Fibroblast of lung (primary cell): ENCODE measurements at regions not wholly inside any gene's neighbourhood (a gene's known extent, or its start where the extent isn't known, plus 50 kb on each side); places are given as distances from the start of the nearest gene placed in this dataset.

Experiments
- DNase-seq, 2 donors: peaks; one replicate each; pipeline versions ENCODE4 v3.0.0 to v3.0.0-alpha.2; 2010; ENCODE audit warnings: low read depth in 2 of 2
- H2AFZ ChIP-seq: 2 replicates; pipeline ENCODE4 v1.5.1; 2012; ENCODE audit warnings: low read length, control low read depth, inconsistent platforms
- H3K27ac ChIP-seq: 2 replicates; pipeline ENCODE4 v1.5.1; 2011; ENCODE audit warnings: low read length, control low read depth; ENCODE audit not compliant: insufficient read depth
- H3K27me3 ChIP-seq: 2 replicates; pipeline ENCODE4 v1.5.1; 2011; ENCODE audit warnings: mild to moderate bottlenecking, low read length; ENCODE audit not compliant: control insufficient read depth, insufficient read depth
- H3K36me3 ChIP-seq: 2 replicates; pipeline ENCODE4 v1.5.1; 2011; ENCODE audit warnings: low read length; ENCODE audit not compliant: control insufficient read depth, insufficient read depth
- H3K4me1 ChIP-seq: 2 replicates; pipeline ENCODE4 v1.5.1; 2011; ENCODE audit warnings: low read length; ENCODE audit not compliant: control insufficient read depth, insufficient read depth; ENCODE audit errors: extremely low read depth
- H3K4me2 ChIP-seq: 2 replicates; pipeline ENCODE4 v1.5.1; 2011; ENCODE audit warnings: low read length, control low read depth; ENCODE audit not compliant: insufficient read depth; ENCODE audit errors: extremely low read depth
- H3K4me3 ChIP-seq, 4 experiments: fragments of 200-600 bp in 1 of 4; sonication (generic) in 1 of 4; replicated peaks in 1 of 4; 2 replicates each; pipeline ENCODE4 v1.5.1; 2011 to 2016; ENCODE audit warnings: low read length in 4 of 4, low read depth in 3 of 4, mild to moderate bottlenecking in 3 of 4, control low read depth in 2 of 4, inconsistent platforms in 1 of 4, mixed read lengths in 1 of 4; ENCODE audit not compliant: insufficient read depth in 1 of 4; ENCODE audit errors: control extremely low read depth in 1 of 4
- H3K79me2 ChIP-seq: 2 replicates; pipeline ENCODE4 v1.5.1; 2012; ENCODE audit warnings: mild to moderate bottlenecking, low read length, inconsistent platforms; ENCODE audit not compliant: control insufficient read depth, insufficient read depth
- H3K9ac ChIP-seq: 2 replicates; pipeline ENCODE4 v1.5.1; 2011; ENCODE audit warnings: mild to moderate bottlenecking, low read length, control low read depth; ENCODE audit not compliant: insufficient read depth
- H3K9me3 ChIP-seq: 2 replicates; pipeline ENCODE4 v1.5.1; 2012; ENCODE audit warnings: low read depth, low read length; ENCODE audit not compliant: control insufficient read depth, insufficient read depth
- H4K20me1 ChIP-seq: 2 replicates; pipeline ENCODE4 v1.5.1; 2011; ENCODE audit warnings: low read length; ENCODE audit not compliant: control insufficient read depth, insufficient read depth; ENCODE audit errors: extremely low read depth
- CTCF ChIP-seq, 2 donors: IDR thresholded peaks in 1 of 2; conservative IDR thresholded peaks in 1 of 2; 1 replicate in 1 of 2; 2 replicates in 1 of 2; pipeline ENCODE4 v1.5.1; 2011 to 2012; ENCODE audit warnings: low read length in 2 of 2, control low read depth in 1 of 2, inconsistent platforms in 1 of 2, low read depth in 1 of 2, mild to moderate bottlenecking in 1 of 2
- EZH2 ChIP-seq: IDR thresholded peaks from 2 replicates; pipeline ENCODE4 v1.5.1; 2012; ENCODE audit warnings: low read length, control low read depth, mild to moderate bottlenecking; ENCODE audit errors: missing control alignments

GRCh38 chr19:28319227-28319626 is 893.7 kb downstream of the UQCRFS1 start:
- TF ChIP-seq CTCF (conservative IDR thresholded peaks at IDR 0.05 in 1 of 2, IDR thresholded peaks at IDR 0.05 in 1 of 2; ENCODE audit: low read depth in 1 of 2, low read length in 2 of 2) (no peak), EZH2 (no peak)

GRCh38 chr19:28318469-28319179 is 894.3 kb downstream of the UQCRFS1 start:
- Histone ChIP-seq H3K27me3 (no peaks in the 10 kb centered on the region), H2AFZ (no peak overlapping the region), H4K20me1 (no peaks in the 10 kb centered on the region), H3K9me3 (no peaks in the 10 kb centered on the region), H3K27ac (no peak overlapping the region), H3K36me3 (no peaks in the 10 kb centered on the region), H3K4me1 (no peaks in the 10 kb centered on the region), H3K4me2 (no peak overlapping the region), H3K4me3 (no peak overlapping the region), H3K9ac (no peak overlapping the region), H3K79me2 (no peaks in the 10 kb centered on the region)
- TF ChIP-seq EZH2 (no peak), CTCF (conservative IDR thresholded peaks at IDR 0.05 in 1 of 2, IDR thresholded peaks at IDR 0.05 in 1 of 2; ENCODE audit: low read depth in 1 of 2, low read length in 2 of 2) (no peak)
- DNase-seq = no peak

More at GRCh38 chr19:28319227-28319626, 893.7 kb downstream of the UQCRFS1 start:
- Histone ChIP-seq H3K9ac (no peak overlapping the region), H3K27me3 (no peaks in the 10 kb centered on the region), H3K27ac (no peak overlapping the region), H2AFZ (no peak overlapping the region), H3K79me2 (no peaks in the 10 kb centered on the region), H3K36me3 (no peaks in the 10 kb centered on the region), H3K4me3 (no peak overlapping the region), H3K4me2 (no peak overlapping the region), H3K9me3 (no peaks in the 10 kb centered on the region), H3K4me1 (no peaks in the 10 kb centered on the region), H4K20me1 (no peaks in the 10 kb centered on the region)
- DNase-seq = no peak

- H2AFZ ChIP-seq = no peak overlapping the region
- H3K27ac ChIP-seq = no peak overlapping the region
- no peak overlapping the region for H3K4me2 ChIP-seq
- no peak overlapping the region for H3K4me3 ChIP-seq
- DNase-seq = no peak
- H3K27me3 ChIP-seq = no peaks in the 10 kb centered on the region
- TF ChIP-seq CTCF (conservative IDR thresholded peaks at IDR 0.05 in 1 of 2, IDR thresholded peaks at IDR 0.05 in 1 of 2; ENCODE audit: low read depth in 1 of 2, low read length in 2 of 2) (no peak), EZH2 (no peak)
- H3K36me3 ChIP-seq = no peaks in the 10 kb centered on the region
- no peaks in the 10 kb centered on the region for H3K79me2 ChIP-seq
- H3K9ac ChIP-seq = no peak overlapping the region
- H3K4me1 ChIP-seq = no peaks in the 10 kb centered on the region
- no peaks in the 10 kb centered on the region for H4K20me1 ChIP-seq
- no peaks in the 10 kb centered on the region for H3K9me3 ChIP-seq
Observed at GRCh38 chr19:28316464-28316863, 896.5 kb downstream of the UQCRFS1 start.
